ENCODE measurements at regions not wholly inside any gene's neighbourhood (a gene's known extent, or its start where the extent isn't known, plus 50 kb on each side); places are given as distances from the start of the nearest gene placed in this dataset.

- TF ChIP-seq CTCF (IDR thresholded peaks at IDR 0.05) (no peak), POLR2AphosphoS5 (IDR thresholded peaks at IDR 0.05; ENCODE audit: insufficient read depth in 1 of 2, low read depth in 1 of 2) (no peak)
Measured at GRCh38 chr4:162237676-162238075, 73.9 kb upstream of the FSTL5 start.

Measured in vagina (tissue), 2 donors.